ENCODE measurements at regions not wholly inside any gene's neighbourhood (a gene's known extent, or its start where the extent isn't known, plus 50 kb on each side); places are given as distances from the start of the nearest gene placed in this dataset.

DNA sequence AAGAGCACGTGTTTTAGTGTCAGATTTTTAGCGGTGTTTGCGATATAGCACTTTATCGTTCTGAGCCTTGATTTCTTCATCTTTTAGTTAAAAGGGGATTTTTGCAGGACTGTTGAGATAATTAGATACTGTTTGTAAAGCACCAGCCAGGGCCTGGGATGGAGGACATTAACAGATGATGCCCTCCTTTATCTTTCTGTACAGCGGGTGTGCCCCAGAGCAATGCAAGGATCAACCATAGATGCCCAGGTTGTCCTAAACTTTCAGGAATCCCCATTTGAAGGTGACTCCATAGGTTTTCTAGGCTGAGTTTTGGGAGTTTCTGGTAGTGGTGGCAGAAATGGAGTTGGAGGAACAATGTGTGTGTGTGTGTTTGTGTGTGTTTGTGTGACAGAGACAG, 97.0 kb upstream of the SPRED2 start:
- 95% methylated on average over 5 of the region's 5 CpGs for whole genome bisulfite sequencing
- Histone ChIP-seq H3K9me3 (ENCODE audit: insufficient read depth, low read depth, low read length) (no peaks in the 10 kb centered on the region), H3K27ac (ENCODE audit: low read depth, low read length) (no peak overlapping the region), H3K9ac (ENCODE audit: low read depth, low read length) (no peak overlapping the region), H3K36me3 (ENCODE audit: insufficient read depth, low read length) (no peaks in the 10 kb centered on the region), H3K4me3 (ENCODE audit: low read length) (no peak overlapping the region), H3K4me1 (ENCODE audit: insufficient read depth, low read length) (0 out of 2 replicates have a peak, but pooled peaks cover 3% of the 10 kb centered on the region), H3K27me3 (ENCODE audit: insufficient read depth, low read length) (no peaks in the 10 kb centered on the region)

DNA sequence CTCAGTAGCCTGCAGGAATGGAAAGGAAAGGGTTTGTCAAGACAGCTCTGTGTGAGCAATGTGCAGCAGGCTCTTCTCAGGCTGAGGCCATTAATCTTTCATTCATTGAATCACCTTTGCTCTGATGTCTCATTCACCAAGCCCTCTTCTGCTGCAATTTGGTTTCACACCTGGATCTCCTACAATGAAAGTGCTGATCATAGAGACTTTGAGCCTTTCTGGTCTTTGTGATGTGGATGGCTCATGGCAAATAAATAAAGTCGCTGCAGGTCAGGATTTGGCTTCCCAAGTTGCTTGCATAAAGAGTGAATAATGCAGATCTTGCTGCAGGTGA, 95.8 kb upstream of the SPRED2 start:
- no peaks in the 10 kb centered on the region for H3K36me3 ChIP-seq (ENCODE audit: insufficient read depth, low read length)
- no peak overlapping the region for H3K27ac ChIP-seq (ENCODE audit: low read depth, low read length)
- WGBS: 94% methylated on average over 1 of the region's 1 CpG
- no peaks in the 10 kb centered on the region for H3K9me3 ChIP-seq (ENCODE audit: insufficient read depth, low read depth, low read length)
- no peaks in the 10 kb centered on the region for H3K27me3 ChIP-seq (ENCODE audit: insufficient read depth, low read length)
- 0 out of 2 replicates have a peak, but pooled peaks cover 3% of the 10 kb centered on the region for H3K4me1 ChIP-seq (ENCODE audit: insufficient read depth, low read length)
- no peak overlapping the region for H3K9ac ChIP-seq (ENCODE audit: low read depth, low read length)
- no peak overlapping the region for H3K4me3 ChIP-seq (ENCODE audit: low read length)

DNA sequence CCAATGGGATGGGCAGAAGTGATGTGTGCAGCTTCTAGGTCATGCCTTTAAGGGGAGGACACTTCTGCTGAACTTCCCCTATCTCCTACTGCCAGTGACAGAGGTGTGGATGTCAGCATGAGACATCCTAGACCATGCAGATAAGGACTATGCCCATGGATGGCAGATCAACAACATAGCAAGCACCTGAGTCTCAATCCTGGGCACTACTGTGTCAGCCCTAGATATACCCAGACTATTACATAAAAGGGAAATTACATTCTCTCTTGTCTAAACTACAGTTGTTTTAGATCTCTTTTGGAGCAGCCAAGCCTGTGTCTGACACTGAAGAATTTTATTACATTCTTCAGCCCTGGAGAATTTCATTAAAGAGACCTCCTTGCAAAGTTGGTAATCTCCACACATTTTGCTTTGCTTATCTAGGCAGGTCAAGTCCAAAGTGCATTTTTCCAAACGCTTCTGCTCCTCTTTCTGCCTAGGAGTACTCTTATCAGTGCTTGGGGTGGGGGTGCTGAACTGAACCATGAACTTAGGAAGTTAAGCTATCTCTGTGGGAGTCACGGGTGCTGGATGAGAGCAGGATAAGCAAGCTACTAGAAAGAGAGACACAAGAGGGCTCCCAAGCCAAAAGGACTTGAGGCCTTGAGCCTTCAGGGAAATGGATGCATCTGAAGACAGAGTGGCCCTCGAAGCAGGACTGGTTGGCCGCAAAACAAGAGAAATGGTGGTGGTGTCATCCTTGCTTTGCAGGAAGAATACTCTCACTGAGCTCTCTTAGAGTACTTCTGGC, 95.2 kb upstream of the SPRED2 start:
- H3K27me3 ChIP-seq (ENCODE audit: insufficient read depth, low read length): no peaks in the 10 kb centered on the region
- H3K4me3 ChIP-seq (ENCODE audit: low read length): no peak overlapping the region
- H3K4me1 ChIP-seq (ENCODE audit: insufficient read depth, low read length): 0 out of 2 replicates have a peak, but pooled peaks cover 3% of the 10 kb centered on the region
- H3K27ac ChIP-seq (ENCODE audit: low read depth, low read length): no peak overlapping the region
- H3K9ac ChIP-seq (ENCODE audit: low read depth, low read length): no peak overlapping the region
- no peaks in the 10 kb centered on the region for H3K9me3 ChIP-seq (ENCODE audit: insufficient read depth, low read depth, low read length)
- WGBS: 68% methylated on average over 4 of the region's 4 CpGs
- no peaks in the 10 kb centered on the region for H3K36me3 ChIP-seq (ENCODE audit: insufficient read depth, low read length)

- no peaks in the 10 kb centered on the region for H3K9me3 ChIP-seq (ENCODE audit: insufficient read depth, low read depth, low read length)
- no peak overlapping the region for H3K9ac ChIP-seq (ENCODE audit: low read depth, low read length)
- H3K36me3 ChIP-seq (ENCODE audit: insufficient read depth, low read length): no peaks in the 10 kb centered on the region
- no peak overlapping the region for H3K4me3 ChIP-seq (ENCODE audit: low read length)
- 88% methylated on average over 4 of the region's 4 CpGs for WGBS
- no peaks in the 10 kb centered on the region for H3K27me3 ChIP-seq (ENCODE audit: insufficient read depth, low read length)
- H3K4me1 ChIP-seq (ENCODE audit: insufficient read depth, low read length): 0 out of 2 replicates have a peak, but pooled peaks cover 3% of the 10 kb centered on the region
- no peak overlapping the region for H3K27ac ChIP-seq (ENCODE audit: low read depth, low read length)
Measured at GRCh38 chr2:65525616-65526231, 93.3 kb upstream of the SPRED2 start.

DNA sequence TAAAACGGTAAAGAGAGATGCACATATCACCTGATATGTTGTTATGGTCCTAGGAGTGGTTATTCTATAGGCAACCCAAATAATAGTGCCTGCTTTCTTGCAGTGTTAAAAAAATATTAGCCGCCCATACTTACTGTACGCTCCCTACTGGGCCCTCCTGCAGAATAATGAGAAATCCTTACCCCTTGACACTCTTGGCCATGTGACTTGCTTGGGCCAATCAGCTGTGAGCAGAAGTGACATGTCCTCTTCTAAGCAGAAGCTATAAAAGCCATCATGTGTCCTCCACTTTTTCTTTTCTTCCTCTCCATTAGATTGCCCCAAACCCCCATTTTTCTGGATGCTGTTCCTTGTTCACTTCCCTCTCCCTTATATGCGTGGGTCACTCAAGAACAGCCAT, 90.5 kb upstream of the SPRED2 start:
- H3K9me3 ChIP-seq (ENCODE audit: insufficient read depth, low read depth, low read length): 0 out of 2 replicates have a peak, but pooled peaks cover 4% of the 10 kb centered on the region
- H3K27ac ChIP-seq (ENCODE audit: low read depth, low read length): no peak overlapping the region
- no peaks in the 10 kb centered on the region for H3K27me3 ChIP-seq (ENCODE audit: insufficient read depth, low read length)
- 95% methylated on average over 4 of the region's 4 CpGs for WGBS
- no peak overlapping the region for H3K9ac ChIP-seq (ENCODE audit: low read depth, low read length)
- no peaks in the 10 kb centered on the region for H3K36me3 ChIP-seq (ENCODE audit: insufficient read depth, low read length)
- H3K4me3 ChIP-seq (ENCODE audit: low read length): no peak overlapping the region
- H3K4me1 ChIP-seq (ENCODE audit: insufficient read depth, low read length): 0 out of 2 replicates have a peak, but pooled peaks cover 3% of the 10 kb centered on the region

GRCh38 chr2:65518751-65519150, 86.4 kb upstream of the SPRED2 start:
- Histone ChIP-seq H3K36me3 (ENCODE audit: insufficient read depth, low read length) (no peaks in the 10 kb centered on the region), H3K9me3 (ENCODE audit: insufficient read depth, low read depth, low read length) (0 out of 2 replicates have a peak, but pooled peaks cover 4% of the 10 kb centered on the region), H3K27ac (ENCODE audit: low read depth, low read length) (no peak overlapping the region), H3K9ac (ENCODE audit: low read depth, low read length) (no peak overlapping the region), H3K4me1 (ENCODE audit: insufficient read depth, low read length) (no peaks in the 10 kb centered on the region), H3K4me3 (ENCODE audit: low read length) (no peak overlapping the region), H3K27me3 (ENCODE audit: insufficient read depth, low read length) (no peaks in the 10 kb centered on the region)
- WGBS: 100% methylated on average over 1 of the region's 1 CpG

- Histone ChIP-seq H3K27me3 (ENCODE audit: insufficient read depth, low read length) (no peaks in the 10 kb centered on the region), H3K27ac (ENCODE audit: low read depth, low read length) (no peak overlapping the region), H3K4me1 (ENCODE audit: insufficient read depth, low read length) (no peaks in the 10 kb centered on the region), H3K9ac (ENCODE audit: low read depth, low read length) (no peak overlapping the region), H3K36me3 (ENCODE audit: insufficient read depth, low read length) (no peaks in the 10 kb centered on the region), H3K4me3 (ENCODE audit: low read length) (no peak overlapping the region), H3K9me3 (ENCODE audit: insufficient read depth, low read depth, low read length) (no peaks in the 10 kb centered on the region)
- WGBS: 94% methylated on average over 3 of the region's 4 CpGs
Measured at GRCh38 chr2:65514555-65515195, 82.3 kb upstream of the SPRED2 start.

- Histone ChIP-seq H3K4me1 (ENCODE audit: insufficient read depth, low read length) (no peaks in the 10 kb centered on the region), H3K9me3 (ENCODE audit: insufficient read depth, low read depth, low read length) (no peaks in the 10 kb centered on the region), H3K27ac (ENCODE audit: low read depth, low read length) (no peak overlapping the region), H3K4me3 (ENCODE audit: low read length) (no peak overlapping the region), H3K9ac (ENCODE audit: low read depth, low read length) (no peak overlapping the region), H3K27me3 (ENCODE audit: insufficient read depth, low read length) (no peaks in the 10 kb centered on the region), H3K36me3 (ENCODE audit: insufficient read depth, low read length) (no peaks in the 10 kb centered on the region)
- 96% methylated on average over 5 of the region's 5 CpGs for WGBS
Measured at GRCh38 chr2:65512783-65513182, 80.4 kb upstream of the SPRED2 start.

GRCh38 chr2:65511306-65511705, 78.9 kb upstream of the SPRED2 start:
- no peak overlapping the region for H3K9ac ChIP-seq (ENCODE audit: low read depth, low read length)
- H3K9me3 ChIP-seq (ENCODE audit: insufficient read depth, low read depth, low read length): no peaks in the 10 kb centered on the region
- no peak overlapping the region for H3K4me3 ChIP-seq (ENCODE audit: low read length)
- H3K27ac ChIP-seq (ENCODE audit: low read depth, low read length): no peak overlapping the region
- WGBS: 100% methylated on average over 1 of the region's 2 CpGs
- H3K4me1 ChIP-seq (ENCODE audit: insufficient read depth, low read length): no peaks in the 10 kb centered on the region
- H3K36me3 ChIP-seq (ENCODE audit: insufficient read depth, low read length): no peaks in the 10 kb centered on the region
- no peaks in the 10 kb centered on the region for H3K27me3 ChIP-seq (ENCODE audit: insufficient read depth, low read length)

- Histone ChIP-seq H3K27ac (ENCODE audit: low read depth, low read length) (no peak overlapping the region), H3K4me3 (ENCODE audit: low read length) (no peak overlapping the region), H3K9ac (ENCODE audit: low read depth, low read length) (no peak overlapping the region), H3K4me1 (ENCODE audit: insufficient read depth, low read length) (no peaks in the 10 kb centered on the region), H3K9me3 (ENCODE audit: insufficient read depth, low read depth, low read length) (no peaks in the 10 kb centered on the region), H3K27me3 (ENCODE audit: insufficient read depth, low read length) (no peaks in the 10 kb centered on the region), H3K36me3 (ENCODE audit: insufficient read depth, low read length) (no peaks in the 10 kb centered on the region)
- WGBS: 100% methylated on average over 1 of the region's 1 CpG
Measured at GRCh38 chr2:65508225-65508624, 75.8 kb upstream of the SPRED2 start.

Data from HUES64 (cell line).